ENCODE measurements at regions not wholly inside any gene's neighbourhood (a gene's known extent, or its start where the extent isn't known, plus 50 kb on each side); places are given as distances from the start of the nearest gene placed in this dataset.

DNA sequence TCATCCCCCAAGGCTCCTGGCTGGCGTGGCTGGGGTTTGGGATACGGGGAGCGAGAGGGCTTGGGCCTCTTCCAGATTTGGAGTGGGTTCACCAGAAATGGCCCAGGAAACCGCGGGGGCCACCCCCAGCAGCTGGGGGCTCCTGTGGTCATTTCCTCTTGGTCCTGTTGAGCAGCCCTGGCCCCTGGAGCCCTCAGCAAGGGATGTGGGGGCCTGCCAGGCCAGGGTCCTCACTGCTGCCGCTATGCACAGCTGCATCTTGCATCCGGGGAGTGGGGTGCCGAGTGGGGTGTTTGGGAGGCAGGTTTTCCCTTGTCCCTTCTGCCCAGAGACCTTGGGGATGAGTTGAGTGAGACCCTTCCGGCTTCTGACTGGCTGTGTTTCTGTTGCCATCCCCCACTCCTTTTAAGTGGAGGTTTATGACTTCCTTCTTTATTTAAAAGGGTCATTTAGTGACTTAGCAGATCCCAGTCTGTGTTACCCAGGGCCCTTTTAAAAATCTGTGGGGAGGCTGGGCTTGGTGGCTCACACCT is 319.8 kb downstream of the SEC14L1 start:
- H3K27me3 ChIP-seq = no peaks in the 10 kb centered on the region
- no peak for TF ChIP-seq POLR2A (IDR thresholded peaks at IDR 0.05)
- TF ChIP-seq, protein P1, sequence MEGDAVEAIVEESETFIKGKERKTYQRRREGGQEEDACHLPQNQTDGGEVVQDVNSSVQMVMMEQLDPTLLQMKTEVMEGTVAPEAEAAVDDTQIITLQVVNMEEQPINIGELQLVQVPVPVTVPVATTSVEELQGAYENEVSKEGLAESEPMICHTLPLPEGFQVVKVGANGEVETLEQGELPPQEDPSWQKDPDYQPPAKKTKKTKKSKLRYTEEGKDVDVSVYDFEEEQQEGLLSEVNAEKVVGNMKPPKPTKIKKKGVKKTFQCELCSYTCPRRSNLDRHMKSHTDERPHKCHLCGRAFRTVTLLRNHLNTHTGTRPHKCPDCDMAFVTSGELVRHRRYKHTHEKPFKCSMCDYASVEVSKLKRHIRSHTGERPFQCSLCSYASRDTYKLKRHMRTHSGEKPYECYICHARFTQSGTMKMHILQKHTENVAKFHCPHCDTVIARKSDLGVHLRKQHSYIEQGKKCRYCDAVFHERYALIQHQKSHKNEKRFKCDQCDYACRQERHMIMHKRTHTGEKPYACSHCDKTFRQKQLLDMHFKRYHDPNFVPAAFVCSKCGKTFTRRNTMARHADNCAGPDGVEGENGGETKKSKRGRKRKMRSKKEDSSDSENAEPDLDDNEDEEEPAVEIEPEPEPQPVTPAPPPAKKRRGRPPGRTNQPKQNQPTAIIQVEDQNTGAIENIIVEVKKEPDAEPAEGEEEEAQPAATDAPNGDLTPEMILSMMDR (IDR thresholded peaks at IDR 0.05) = no peak
- H3K27ac ChIP-seq = peak overlapping the region; percentile 5 to 91 (median 40)
- WGBS, 4 donors = 60 to 69% (median 63%) methylated on average over 7 to 9 of the region's 9 CpGs
- ATAC-seq (no peak), DNase-seq (peak in 1 of 5 donors; percentile 28)
- no peaks in the 10 kb centered on the region for H3K36me3 ChIP-seq
- H3K9me3 ChIP-seq = no peaks in the 10 kb centered on the region
- intact Hi-C loops (cut with DNase I) = no loop called here
- peaks cover 2 to 100% (median 53%) of the 10 kb centered on the region in 12 donors for H3K4me1 ChIP-seq
- H3K4me3 ChIP-seq = peak overlapping the region in 2 of 12 donors; percentile 10 to 54

DNA sequence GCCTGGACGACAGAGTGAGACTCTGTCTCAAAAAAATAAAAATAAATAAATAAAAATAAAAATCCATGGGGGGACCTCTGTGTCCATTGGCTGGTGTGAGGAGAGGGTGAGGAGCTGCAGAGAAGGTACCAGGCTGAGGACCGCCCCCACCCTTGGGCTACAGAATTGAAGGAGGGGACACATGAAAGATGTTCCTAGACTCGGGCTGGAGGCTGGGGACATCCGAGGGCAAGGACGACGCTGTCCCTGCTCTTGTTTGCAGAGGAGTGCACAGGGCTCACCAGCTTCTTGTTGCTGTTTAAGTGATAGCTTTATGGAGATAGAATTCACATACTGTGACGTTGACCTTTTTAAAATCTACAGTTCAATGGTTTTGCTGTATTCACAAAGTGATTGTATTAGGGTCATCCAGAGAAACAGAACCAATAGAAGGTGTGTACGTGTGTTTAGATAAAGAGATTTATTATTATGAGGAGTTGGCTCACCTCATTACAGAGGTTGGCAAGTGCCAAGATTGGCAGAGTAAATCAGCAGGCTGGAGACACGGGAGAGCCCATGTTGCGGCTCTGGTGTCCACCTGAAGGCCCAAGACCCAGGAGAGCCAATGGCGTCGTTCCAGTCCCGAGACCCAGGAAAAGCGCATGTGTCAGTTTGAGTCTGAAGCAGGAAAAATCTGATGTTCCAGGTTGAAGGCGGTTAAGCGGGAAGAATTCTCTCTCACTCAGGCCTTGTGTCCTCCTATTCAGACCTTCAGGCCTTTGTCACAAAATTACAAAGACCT is 320.7 kb downstream of the SEC14L1 start:
- Histone ChIP-seq H3K4me1 (peaks cover 2 to 99% (median 58%) of the 10 kb centered on the region in 12 donors), H3K27ac (peak overlapping the region in 11 of 12 donors; percentile 3 to 91 (median 31)), H3K9me3 (no peaks in the 10 kb centered on the region), H3K27me3 (no peaks in the 10 kb centered on the region), H3K36me3 (no peaks in the 10 kb centered on the region), H3K4me3 (peak overlapping the region in 1 of 12 donors; percentile 54)
- no peak for TF ChIP-seq POLR2A (IDR thresholded peaks at IDR 0.05)
- TF ChIP-seq, protein P1 (IDR thresholded peaks at IDR 0.05) = no peak
- DNase-seq (peak in 1 of 5 donors; percentile 20), ATAC-seq (no peak)
- 71 to 78% (median 74%) methylated on average over 16 of the region's 16 CpGs for WGBS, 4 donors
- intact Hi-C loops (cut with DNase I) = no loop called here

DNA sequence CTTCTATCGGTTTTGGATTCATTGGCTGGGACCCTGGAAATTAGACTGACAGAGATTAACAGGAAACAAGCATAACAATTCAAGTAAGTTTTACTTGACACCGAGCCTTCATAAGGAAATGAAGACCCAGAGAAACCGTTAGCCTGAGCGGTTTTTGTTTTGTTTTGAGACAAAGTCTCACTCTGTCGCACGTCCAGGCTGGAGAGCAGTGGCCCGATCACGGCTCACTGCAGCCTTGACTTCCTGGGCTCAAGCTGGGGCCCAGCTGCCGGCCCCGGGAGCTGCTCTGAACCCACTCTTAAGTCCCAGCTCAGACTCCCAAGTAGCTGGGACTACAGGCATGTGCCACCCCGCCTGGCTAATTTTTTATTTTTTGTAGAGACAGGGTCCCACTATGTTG is 321.3 kb downstream of the SEC14L1 start:
- no peaks in the 10 kb centered on the region for H3K27me3 ChIP-seq
- WGBS, 4 donors = 36 to 58% (median 52%) methylated on average over 11 of the region's 11 CpGs
- no peaks in the 10 kb centered on the region for H3K9me3 ChIP-seq
- DNase-seq (peak in 1 of 5 donors; percentile 38), ATAC-seq (no peak)
- H3K36me3 ChIP-seq = no peaks in the 10 kb centered on the region
- peak overlapping the region; percentile 2 to 91 (median 30) for H3K27ac ChIP-seq
- H3K4me1 ChIP-seq = peaks cover 5 to 99% (median 61%) of the 10 kb centered on the region in 12 donors
- peak overlapping the region in 1 of 12 donors; percentile 14 for H3K4me3 ChIP-seq
- intact Hi-C loops (cut with DNase I) = no loop called here
- TF ChIP-seq, protein P1 (IDR thresholded peaks at IDR 0.05) = no peak
- TF ChIP-seq POLR2A (IDR thresholded peaks at IDR 0.05) = no peak
